H1 (cell line): ENCODE measurements at regions not wholly inside any gene's neighbourhood (a gene's known extent, or its start where the extent isn't known, plus 50 kb on each side); places are given as distances from the start of the nearest gene placed in this dataset.

Experiments used
- CTCF ChIA-PET: fragments of 300-600 bp; sonication (Branson Sonifier 250); formaldehyde crosslinking; loops from one replicate; lab custom pipeline; 2021; ENCODE audit not compliant: partially characterized antibody; lab: Charles Lee
- POLR2A ChIA-PET: fragments of 300-600 bp; sonication (Branson Sonifier 250); formaldehyde crosslinking; loops from one replicate; lab custom pipeline; 2021; ENCODE audit warnings: inconsistent platforms; ENCODE audit not compliant: partially characterized antibody; lab: Charles Lee
- DNase-seq, 2 experiments: peaks; one replicate each; pipeline versions ENCODE4 v3.0.0 to v3.0.0-alpha.2; 2010 to 2022; ENCODE audit warnings: low spot score in 2 of 2, low read depth in 1 of 2, mixed read lengths in 1 of 2
- FAIRE-seq: peaks from 2 replicates; lab custom pipeline; 2011; peaks lifted over from hg19 to GRCh38; lab: Jason Lieb, UNC
- H2AFZ ChIP-seq: 2 replicates; pipeline ENCODE4 v1.8.1; 2012; ENCODE audit warnings: low read length, inconsistent platforms
- H2AK5ac ChIP-seq: 2 replicates; pipeline ENCODE4 v1.6.1; 2013; ENCODE audit warnings: low read depth, low read length
- H2BK120ac ChIP-seq: replicated peaks from 2 replicates; pipeline ENCODE3; 2013; ENCODE audit warnings: low read depth, low read length, inconsistent platforms
- H2BK12ac ChIP-seq: 2 replicates; pipeline ENCODE4 v1.6.1; 2013; ENCODE audit warnings: low read depth, low read length
- H2BK15ac ChIP-seq: 2 replicates; pipeline ENCODE4 v1.6.1; 2013; ENCODE audit warnings: low read length
- H2BK20ac ChIP-seq: 2 replicates; pipeline ENCODE4 v1.6.1; 2013; ENCODE audit warnings: low read length
- H2BK5ac ChIP-seq: 2 replicates; pipeline ENCODE4 v1.6.1; 2013; ENCODE audit warnings: low read depth, low read length
- H3K14ac ChIP-seq: 2 replicates; pipeline ENCODE4 v1.6.1; 2013; ENCODE audit warnings: inconsistent platforms; ENCODE audit not compliant: insufficient read length
- H3K18ac ChIP-seq: 2 replicates; pipeline ENCODE4 v1.6.1; 2013; ENCODE audit warnings: low read length; ENCODE audit errors: extremely low read depth
- H3K23ac ChIP-seq: 2 replicates; pipeline ENCODE4 v1.6.1; 2013; ENCODE audit warnings: inconsistent platforms; ENCODE audit not compliant: insufficient read length
- H3K23me2 ChIP-seq: 2 replicates; pipeline ENCODE4 v1.6.1; 2013; ENCODE audit warnings: low read depth, low read length
- H3K27ac ChIP-seq: 2 replicates; pipeline ENCODE4 v1.6.1; 2011; ENCODE audit warnings: low read depth, low read length, inconsistent platforms
- H3K27me3 ChIP-seq, 4 experiments: replicated peaks in 1 of 4; 1 replicate in 1 of 4; 2 replicates in 3 of 4; pipeline versions ENCODE4 v1.6.1 to v1.8.1; 2011 to 2013; ENCODE audit warnings: low read length in 3 of 4, mild to moderate bottlenecking in 3 of 4, inconsistent platforms in 2 of 4, mixed read lengths in 2 of 4, moderate library complexity in 1 of 4; ENCODE audit not compliant: control insufficient read depth in 3 of 4, insufficient read depth in 3 of 4; ENCODE audit errors: extremely low read depth in 1 of 4
- H3K36me3 ChIP-seq, 4 experiments: 2 replicates each; pipeline versions ENCODE4 v1.6.1 to v1.8.1; 2011 to 2013; ENCODE audit warnings: mild to moderate bottlenecking in 4 of 4, low read length in 3 of 4, moderate library complexity in 2 of 4, control low read depth in 1 of 4, inconsistent platforms in 1 of 4; ENCODE audit not compliant: insufficient read depth in 4 of 4, control insufficient read depth in 2 of 4
- H3K4ac ChIP-seq: replicated peaks from 2 replicates; pipeline ENCODE3; 2013; ENCODE audit warnings: low read length, low read depth, mixed read lengths, inconsistent platforms; ENCODE audit not compliant: insufficient read length
- H3K4me1 ChIP-seq, 4 experiments: replicated peaks in 1 of 4; 1 replicate in 1 of 4; 2 replicates in 3 of 4; pipeline versions ENCODE4 v1.6.1 to v1.8.1; 2011 to 2013; ENCODE audit warnings: low read length in 3 of 4, inconsistent platforms in 2 of 4, mixed read lengths in 1 of 4; ENCODE audit not compliant: insufficient read depth in 4 of 4, control insufficient read depth in 3 of 4
- H3K4me2 ChIP-seq, 2 experiments: 2 replicates each; pipeline versions ENCODE4 v1.6.1 to v1.8.1; 2011 to 2013; ENCODE audit warnings: low read depth in 2 of 2, low read length in 2 of 2, control low read depth in 1 of 2, inconsistent platforms in 1 of 2, mild to moderate bottlenecking in 1 of 2; ENCODE audit not compliant: insufficient read depth in 1 of 2
- H3K4me3 ChIP-seq, 4 experiments: fragments of 200-600, 300-600 bp in 1 of 4; sonication (generic), shearing (Covaris generic), sonication (Bioruptor Twin) in 1 of 4; 2 replicates each; pipeline versions ENCODE4 v1.5.1 to v1.8.1; 2011 to 2016; ENCODE audit warnings: low read length in 4 of 4, low read depth in 3 of 4, control low read depth in 2 of 4, inconsistent platforms in 2 of 4, mild to moderate bottlenecking in 2 of 4, mixed read lengths in 1 of 4, moderate library complexity in 1 of 4; ENCODE audit not compliant: insufficient read depth in 2 of 4; ENCODE audit errors: extremely low read depth in 1 of 4
- H3K56ac ChIP-seq: replicated peaks from 2 replicates; pipeline ENCODE3; 2013; ENCODE audit warnings: low read depth, mild to moderate bottlenecking, mixed read lengths, low read length, inconsistent platforms; ENCODE audit not compliant: insufficient read length
- H3K79me1 ChIP-seq: 2 replicates; pipeline ENCODE4 v1.6.1; 2013; ENCODE audit warnings: low read depth, low read length, control low read depth
- H3K79me2 ChIP-seq, 2 experiments: 2 replicates each; pipeline versions ENCODE4 v1.6.1 to v1.8.1; 2012 to 2013; ENCODE audit warnings: low read length in 2 of 2, mild to moderate bottlenecking in 2 of 2, inconsistent platforms in 1 of 2; ENCODE audit not compliant: insufficient read depth in 2 of 2, control insufficient read depth in 1 of 2
- H3K9ac ChIP-seq, 4 experiments: replicated peaks in 1 of 4; 1 replicate in 1 of 4; 2 replicates in 3 of 4; pipeline versions ENCODE4 v1.6.1 to v1.8.1; 2011 to 2013; ENCODE audit warnings: low read depth in 3 of 4, low read length in 3 of 4, control low read depth in 2 of 4, mild to moderate bottlenecking in 2 of 4, moderate library complexity in 2 of 4, inconsistent platforms in 1 of 4; ENCODE audit errors: extremely low read depth in 1 of 4
- H3K9me3 ChIP-seq, 2 experiments: 2 replicates each; pipeline versions ENCODE4 v1.6.1 to v1.8.1; 2012 to 2013; ENCODE audit warnings: mild to moderate bottlenecking in 2 of 2, moderate library complexity in 2 of 2, control low read depth in 1 of 2, inconsistent platforms in 1 of 2, low read depth in 1 of 2, low read length in 1 of 2, mixed read lengths in 1 of 2; ENCODE audit not compliant: insufficient read depth in 2 of 2
- H4K20me1 ChIP-seq, 2 experiments: replicated peaks in 1 of 2; 2 replicates each; pipeline versions ENCODE3 to v1.8.1; 2011 to 2013; ENCODE audit warnings: inconsistent platforms in 2 of 2, low read length in 2 of 2, mild to moderate bottlenecking in 1 of 2; ENCODE audit not compliant: insufficient read depth in 2 of 2, control insufficient read depth in 1 of 2
- H4K5ac ChIP-seq: 2 replicates; pipeline ENCODE4 v1.6.1; 2013; ENCODE audit warnings: low read length, low read depth, mixed read lengths, inconsistent platforms; ENCODE audit not compliant: insufficient read length
- H4K8ac ChIP-seq: 2 replicates; pipeline ENCODE4 v1.8.0; 2013; ENCODE audit warnings: mild to moderate bottlenecking, moderate library complexity, low read length, inconsistent platforms; ENCODE audit not compliant: insufficient read depth; ENCODE audit errors: extremely low read depth
- H4K91ac ChIP-seq: replicated peaks from 2 replicates; pipeline ENCODE3; 2013; ENCODE audit warnings: low read length, mixed read lengths, inconsistent platforms; ENCODE audit not compliant: insufficient read length
- BACH1 ChIP-seq: IDR thresholded peaks from 2 replicates; pipeline ENCODE4 v1.6.1; 2012; ENCODE audit warnings: low read length, improper control_type of control experiment
- CTBP2 ChIP-seq: IDR thresholded peaks from 2 replicates; pipeline ENCODE4 v1.7.0; 2011; ENCODE audit warnings: borderline replicate concordance, mild to moderate bottlenecking, moderate library complexity, mixed read lengths, low read length; ENCODE audit not compliant: insufficient read depth, insufficient read length
- EGR1 ChIP-seq: IDR thresholded peaks from 2 replicates; pipeline ENCODE4 v1.6.1; 2011; ENCODE audit warnings: low read depth, low read length, borderline replicate concordance
- FOSL1 ChIP-seq: IDR thresholded peaks from 2 replicates; pipeline ENCODE4 v1.6.1; 2011; ENCODE audit warnings: mild to moderate bottlenecking, low read depth, low read length, moderate library complexity; ENCODE audit not compliant: insufficient read depth
- MAFK ChIP-seq: IDR thresholded peaks from 2 replicates; pipeline ENCODE4 v1.6.1; 2012; ENCODE audit warnings: low read depth, mild to moderate bottlenecking, improper control_type of control experiment, low read length
- RFX5 ChIP-seq: IDR thresholded peaks from 2 replicates; pipeline ENCODE4 v1.6.1; 2011; ENCODE audit warnings: low read depth, low read length, improper control_type of control experiment, borderline replicate concordance
- WGBS, 2 experiments: shearing (Covaris generic) in 1 of 2; methylation state at CpG; one replicate each; pipeline versions ENCODE4 v1.1.6 to v1.1.7; 2013 to 2015; ENCODE audit warnings: low lambda C conversion rate in 2 of 2, mixed read lengths in 2 of 2, inconsistent platforms in 1 of 2, low coverage in 1 of 2, missing lambda C conversion rate in 1 of 2; ENCODE audit not compliant: insufficient replicate concordance in 2 of 2, insufficient coverage in 1 of 2, insufficient read length in 1 of 2; ENCODE audit errors: extremely low coverage in 1 of 2, missing lambda C conversion rate in 1 of 2; 5-methylcytosine and 5-hydroxymethylcytosine counted together

GRCh38 chr5:115393239-115393638 lies 96.8 kb upstream of the CCDC112 start:
- POLR2A ChIA-PET = no interaction called here
- no peaks in the 10 kb centered on the region for H3K79me2 ChIP-seq
- FAIRE-seq = no peak

More at GRCh38 chr5:115393239-115393638, 96.8 kb upstream of the CCDC112 start:
- CTCF ChIA-PET = interaction anchor here (5.1 kb wide), 1 partner anchor 182 kb away, joined by 36 read pairs; no protein-coding TSS in a partner anchor
- Histone ChIP-seq H3K9me3 (0 out of 4 replicates have a peak, but pooled peaks cover 0 to 8% of the 10 kb centered on the region in 2 experiments), H2AK5ac (no peak overlapping the region), H4K91ac (no peak overlapping the region), H3K79me1 (no peaks in the 10 kb centered on the region), H3K18ac (no peak overlapping the region), H4K5ac (no peak overlapping the region), H3K27me3 (no peaks in the 10 kb centered on the region), H2BK12ac (no peak overlapping the region), H4K8ac (no peak overlapping the region), H3K23ac (no peak overlapping the region), H3K9ac (no peak overlapping the region), H2BK5ac (no peak overlapping the region), H3K56ac (no peak overlapping the region), H3K4me2 (no peak overlapping the region), H2BK120ac (no peak overlapping the region), H2BK15ac (no peak overlapping the region), H3K4me1 (no peaks in the 10 kb centered on the region), H3K14ac (no peak overlapping the region)
- 86% methylated on average over 4 of the region's 4 CpGs; no CpG with 5 or more reads in 1 of the 2 experiments for WGBS, 2 experiments
- no peak for DNase-seq
- TF ChIP-seq FOSL1 = no peak
- TF ChIP-seq EGR1 = no peak
- no peak for TF ChIP-seq CTBP2
- no peak for TF ChIP-seq MAFK
- no peak for TF ChIP-seq BACH1
- TF ChIP-seq RFX5 = no peak
- TF ChIP-seq, all 59 proteins: peak for 0
- Histone ChIP-seq H3K4me3 (no peak overlapping the region), H3K4ac (no peak overlapping the region), H3K36me3 (no peaks in the 10 kb centered on the region), H3K27ac (no peak overlapping the region), H2BK20ac (no peak overlapping the region), H4K20me1 (no peaks in the 10 kb centered on the region), H3K23me2 (no peaks in the 10 kb centered on the region), H2AFZ (no peak overlapping the region)
